Astrocyte (in vitro differentiated cells and primary cell): ENCODE measurements at regions not wholly inside any gene's neighbourhood (a gene's known extent, or its start where the extent isn't known, plus 50 kb on each side); places are given as distances from the start of the nearest gene placed in this dataset.

Source experiments
- CTCF ChIP-seq: IDR thresholded peaks from 2 replicates; pipeline ENCODE4 v1.5.1; 2011; ENCODE audit warnings: low read depth, mild to moderate bottlenecking, inconsistent platforms, low read length, moderate library complexity; ENCODE audit not compliant: insufficient read depth
- EZH2 ChIP-seq: IDR thresholded peaks from 2 replicates; pipeline ENCODE4 v1.6.1; 2012; ENCODE audit warnings: mild to moderate bottlenecking, low read length, inconsistent platforms; ENCODE audit not compliant: insufficient read depth

- no peak for TF ChIP-seq CTCF
- TF ChIP-seq EZH2 = no peak
Measured at GRCh38 chr2:163990101-163990500, 254.3 kb upstream of the FIGN start.
